ENCODE measurements at regions not wholly inside any gene's neighbourhood (a gene's known extent, or its start where the extent isn't known, plus 50 kb on each side); places are given as distances from the start of the nearest gene placed in this dataset.

- TF ChIP-seq POLR2A (IDR thresholded peaks at IDR 0.05) = no peak
- no peak for TF ChIP-seq CTCF (IDR thresholded peaks at IDR 0.05)
Measured at GRCh38 chr6:15909290-15910070, 219.4 kb upstream of the MYLIP start.

Data from uterus (tissue), 2 donors.